NCI-H510A treated with DMSO at 0.1 percent for 48 hours (cell line): ENCODE measurements at regions not wholly inside any gene's neighbourhood (a gene's known extent, or its start where the extent isn't known, plus 50 kb on each side); places are given as distances from the start of the nearest gene placed in this dataset.

Experiments
- DNase-seq: peaks from one replicate; lab custom pipeline; 2025; lab: John Stamatoyannopoulos, UW

GRCh38 chr4:41456559-41457101 is 81.3 kb upstream of the LIMCH1 start:
- no peak for DNase-seq

- DNase-seq, result no peak
These were observed 79.3 kb upstream of the LIMCH1 start for GRCh38 chr4:41458689-41459088.

- DNase-seq, result no peak
These were observed 77.3 kb upstream of the LIMCH1 start for GRCh38 chr4:41460641-41461040.

GRCh38 chr4:41461780-41462307 is 76.1 kb upstream of the LIMCH1 start:
- DNase-seq, result no peak

- DNase-seq, result no peak
These were observed 72.7 kb upstream of the LIMCH1 start for GRCh38 chr4:41465146-41465761.

- no peak for DNase-seq
These were observed 71.7 kb upstream of the LIMCH1 start for GRCh38 chr4:41466249-41466648.

- no peak for DNase-seq
These were observed 69.8 kb upstream of the LIMCH1 start for GRCh38 chr4:41468122-41468521.

- DNase-seq, result no peak
These were observed 66.6 kb upstream of the LIMCH1 start for GRCh38 chr4:41471126-41472071.

- DNase-seq, result no peak
These were observed 65.9 kb upstream of the LIMCH1 start for GRCh38 chr4:41472081-41472480.

- no peak for DNase-seq
These were observed 64.8 kb upstream of the LIMCH1 start for GRCh38 chr4:41473176-41473575.

GRCh38 chr4:41475402-41475801 is 62.6 kb upstream of the LIMCH1 start:
- DNase-seq, result no peak

- no peak for DNase-seq
These were observed 61.6 kb upstream of the LIMCH1 start for GRCh38 chr4:41476310-41476885.

- DNase-seq, result no peak
These were observed 60.6 kb upstream of the LIMCH1 start for GRCh38 chr4:41477181-41477905.

- DNase-seq, result no peak
These were observed 59.4 kb upstream of the LIMCH1 start for GRCh38 chr4:41478518-41478917.

GRCh38 chr4:41480896-41481311 is 57.1 kb upstream of the LIMCH1 start:
- no peak for DNase-seq

- DNase-seq, result no peak
These were observed 54.2 kb upstream of the LIMCH1 start for GRCh38 chr4:41483771-41484170.

GRCh38 chr4:41485041-41485440 is 52.9 kb upstream of the LIMCH1 start:
- no peak for DNase-seq

- DNase-seq, result no peak
These were observed 50.0 kb upstream of the LIMCH1 start for GRCh38 chr4:41487868-41488440.
